HG02623 (cell line): ENCODE measurements at regions not wholly inside any gene's neighbourhood (a gene's known extent, or its start where the extent isn't known, plus 50 kb on each side); places are given as distances from the start of the nearest gene placed in this dataset.
A peak's percentile ranks its signal among the peaks of the same experiment; 100 is the strongest.

Experiments
- ATAC-seq: cut with Tn5 transposase; IDR thresholded peaks from one replicate; pipeline ENCODE4 v1.9.1; 2021; ENCODE audit warnings: moderate library complexity; ENCODE audit not compliant: unreplicated experiment

DNA sequence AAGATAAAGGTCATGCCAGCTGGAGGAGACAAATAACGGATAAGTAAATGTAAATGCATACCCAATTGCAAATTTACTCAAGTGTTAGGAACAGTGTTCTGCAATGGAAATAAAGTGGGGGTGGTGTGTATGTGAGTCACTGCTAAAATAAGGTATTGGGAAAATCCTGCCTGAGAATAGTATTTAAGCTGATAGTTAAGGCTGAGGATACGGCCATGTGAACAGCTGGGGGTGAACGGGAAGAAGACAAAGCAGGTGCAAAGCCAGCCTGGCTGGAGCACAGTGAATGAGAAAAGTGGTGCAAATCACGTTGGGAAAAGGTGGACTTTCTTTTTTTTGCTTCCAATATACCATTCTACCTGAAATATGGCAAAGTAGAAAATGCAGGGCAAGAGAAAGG lies 242.4 kb upstream of the SLC10A2 start:
- no peak for ATAC-seq

DNA sequence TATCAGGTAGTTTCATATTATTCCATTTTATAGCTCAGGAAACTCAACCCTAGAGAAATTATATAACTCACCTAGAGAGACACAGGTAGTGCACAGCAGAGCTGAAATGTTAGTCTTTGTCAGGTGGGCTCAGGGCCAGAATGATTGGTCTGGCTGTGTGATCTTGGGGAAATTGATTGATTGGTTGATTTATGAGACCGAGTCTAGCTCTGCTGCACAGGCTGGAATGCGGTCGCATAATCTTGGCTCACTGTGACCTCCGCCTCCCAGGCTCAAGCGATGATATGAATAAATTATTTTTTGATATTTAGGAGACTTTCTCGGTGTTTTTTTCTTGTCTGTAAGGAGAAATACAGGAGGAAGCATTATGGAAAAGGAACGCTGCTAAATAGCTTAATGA lies 239.9 kb upstream of the SLC10A2 start:
- no peak for ATAC-seq

DNA sequence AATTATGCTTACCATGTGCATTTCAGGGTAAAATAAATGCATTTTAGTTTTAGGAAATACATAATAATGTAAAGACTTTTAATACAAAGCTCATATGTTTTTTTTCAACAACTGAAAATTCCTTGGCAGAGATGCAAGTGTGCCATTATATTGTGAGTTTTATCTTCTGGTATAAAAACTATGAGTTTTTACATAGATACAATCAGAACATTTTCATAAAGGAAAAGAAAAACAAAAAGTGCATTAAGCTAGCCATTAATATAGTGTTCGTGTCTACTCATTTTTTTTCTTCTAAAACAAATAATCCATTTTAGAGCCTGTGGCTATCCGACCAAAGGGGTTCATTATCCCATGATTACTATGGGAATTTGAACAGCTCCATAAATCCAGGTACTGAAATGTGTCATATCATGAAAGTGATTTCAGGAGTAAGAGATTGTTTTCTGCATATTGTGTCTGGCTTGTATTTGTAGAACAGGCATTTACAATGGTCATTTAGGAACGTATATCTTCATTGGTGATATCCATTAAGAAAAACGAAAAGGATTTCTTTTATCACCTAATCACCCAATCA lies 236.9 kb upstream of the SLC10A2 start:
- no peak for ATAC-seq

DNA sequence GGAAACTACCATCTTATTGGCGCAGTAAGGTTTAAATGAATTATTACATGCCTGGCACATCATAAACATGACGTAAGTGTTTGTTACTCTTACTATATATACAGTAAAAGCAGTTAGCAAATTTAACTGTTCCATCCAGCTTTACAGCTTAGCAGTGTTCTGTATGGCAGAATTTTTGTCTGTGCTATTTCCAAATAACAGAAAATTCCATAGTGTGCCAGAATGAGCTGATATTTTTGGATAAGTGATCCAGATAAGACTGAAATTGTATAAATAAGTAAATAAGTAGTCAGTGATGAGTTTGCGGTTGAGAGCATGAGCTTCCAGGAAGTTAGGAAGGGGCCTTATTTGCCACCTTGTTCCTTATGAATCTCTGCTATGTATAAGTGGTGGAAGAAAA lies 236.5 kb upstream of the SLC10A2 start:
- no peak for ATAC-seq

DNA sequence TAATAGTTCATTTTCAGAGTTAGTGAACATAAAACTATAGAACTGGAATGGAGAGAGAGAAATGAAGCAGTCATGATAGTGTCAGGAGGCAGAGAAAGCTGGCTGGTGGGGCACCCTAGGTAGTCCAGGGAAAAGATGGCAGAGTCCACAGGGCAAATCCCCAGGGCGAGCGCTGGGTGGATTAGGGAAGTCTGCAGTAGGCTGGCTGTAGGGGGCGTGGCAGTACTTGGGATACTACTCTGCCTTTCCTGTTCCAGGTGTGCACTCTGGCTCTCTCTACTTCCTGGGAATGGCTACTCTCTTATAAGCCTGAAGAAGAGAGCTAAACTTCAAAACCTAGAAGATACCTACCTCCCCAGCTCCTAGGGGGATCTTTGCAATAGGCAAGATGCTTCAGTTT lies 232.9 kb upstream of the SLC10A2 start:
- ATAC-seq, result no peak

DNA sequence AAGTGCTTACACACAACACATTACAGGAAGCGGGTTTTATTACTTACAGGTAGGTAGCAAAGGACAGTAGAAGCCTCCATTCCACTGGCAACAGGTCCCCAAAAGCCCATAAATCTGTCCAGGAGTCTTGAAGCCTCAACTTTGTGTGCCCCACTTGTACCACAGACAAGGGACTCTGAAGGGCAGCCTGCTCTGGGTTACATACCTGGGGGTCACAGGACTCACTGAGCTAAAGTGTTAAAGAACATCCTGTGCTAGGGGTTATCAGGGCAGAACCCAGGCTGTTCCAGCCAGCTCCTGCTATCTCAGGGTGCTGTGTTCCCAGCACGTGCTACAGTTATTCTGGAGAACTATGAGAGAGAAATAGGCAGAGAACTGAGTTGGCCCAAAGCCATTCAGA lies 230.9 kb upstream of the SLC10A2 start:
- ATAC-seq, result no peak

DNA sequence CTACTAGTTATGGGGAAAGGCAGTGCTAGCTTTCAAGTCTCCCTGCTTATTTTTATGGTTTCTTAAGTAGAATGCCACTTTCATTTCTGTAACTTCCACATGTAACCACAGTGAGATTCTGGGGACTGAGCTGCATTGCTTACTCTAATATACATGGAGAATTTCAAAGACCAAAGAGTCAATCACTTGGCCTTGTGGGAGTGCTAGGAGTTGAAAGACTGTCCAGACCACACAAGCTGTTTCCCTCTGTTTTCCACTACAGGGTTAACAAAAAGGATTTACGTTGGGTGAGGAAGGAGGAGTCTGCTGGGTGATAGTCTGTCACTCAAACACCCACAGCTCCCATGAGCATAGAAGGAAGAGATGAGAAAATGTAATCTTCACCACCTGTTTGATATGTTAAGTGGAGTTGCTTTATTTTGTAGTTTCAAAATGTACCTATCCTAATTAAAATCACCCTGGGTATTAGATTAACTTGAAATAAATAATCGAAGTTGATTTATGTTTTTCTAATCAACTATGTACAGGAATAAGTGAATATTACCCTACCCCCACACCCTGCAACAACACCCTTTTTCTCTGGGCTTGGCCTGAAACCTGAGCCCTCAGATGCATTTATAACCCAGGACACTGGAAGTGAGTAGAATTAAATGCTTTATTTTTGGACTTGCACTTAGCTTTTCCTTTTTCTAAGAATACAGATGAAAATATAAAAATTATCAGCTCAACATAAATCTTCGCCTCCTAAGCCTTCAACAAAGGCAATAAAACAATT lies 225.8 kb upstream of the SLC10A2 start:
- ATAC-seq, result no peak

DNA sequence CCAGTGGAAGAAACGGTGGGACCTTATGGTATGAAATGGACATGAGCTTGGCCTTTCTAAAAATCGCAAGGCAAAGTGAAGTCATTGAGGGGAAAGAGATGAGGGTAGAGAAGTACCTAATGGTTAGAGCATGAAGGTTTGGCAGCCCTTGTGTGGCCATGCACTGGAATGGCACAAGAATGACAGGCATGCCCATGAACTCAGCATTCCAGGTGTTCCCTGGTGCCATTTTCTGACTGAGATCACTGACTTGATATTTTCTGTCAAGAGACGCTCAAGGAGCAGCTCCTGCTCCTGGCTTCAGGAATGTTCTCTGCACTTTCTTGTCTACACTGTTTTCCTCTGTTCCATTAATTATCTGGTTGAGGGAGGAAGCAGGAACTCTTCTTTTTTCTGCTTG lies 225.0 kb upstream of the SLC10A2 start:
- no peak for ATAC-seq

DNA sequence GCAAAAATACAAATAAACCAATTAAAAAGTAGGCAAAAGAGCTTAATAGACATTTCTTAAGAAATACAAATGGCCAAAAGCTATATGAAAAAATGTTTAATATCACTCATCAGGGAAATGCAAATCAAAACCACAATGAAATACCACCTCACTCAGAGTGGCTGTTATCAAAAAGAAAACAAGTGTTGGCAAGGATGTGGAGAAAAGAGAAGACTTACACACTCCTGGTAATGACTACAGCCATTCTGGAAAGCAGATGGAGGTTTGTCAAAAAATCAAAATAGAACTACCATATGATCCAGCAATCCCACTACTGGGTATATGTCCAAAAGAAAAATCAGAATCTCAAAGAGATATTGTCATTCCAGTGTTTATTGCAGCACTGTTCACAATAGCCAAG lies 223.5 kb upstream of the SLC10A2 start:
- ATAC-seq, result no peak

DNA sequence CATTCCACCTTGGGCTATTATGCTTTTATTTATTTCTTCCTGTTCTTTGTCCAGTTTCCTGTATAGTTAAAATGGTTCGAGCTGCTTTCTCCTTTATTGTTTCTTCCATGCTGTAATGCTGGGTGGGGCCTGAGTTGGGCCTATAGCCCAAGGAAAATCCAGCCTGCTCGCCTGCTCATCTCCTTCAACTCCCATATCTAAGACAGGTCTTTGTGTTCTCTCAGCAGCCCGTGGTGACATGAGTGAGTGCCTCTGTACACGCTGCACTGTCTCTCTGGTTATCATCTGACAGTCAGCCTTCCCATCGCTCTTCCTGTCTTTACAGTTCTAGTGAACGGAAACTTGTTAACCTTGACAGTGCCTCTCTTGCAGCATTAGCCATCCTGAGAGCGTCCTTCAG lies 221.9 kb upstream of the SLC10A2 start:
- no peak for ATAC-seq

DNA sequence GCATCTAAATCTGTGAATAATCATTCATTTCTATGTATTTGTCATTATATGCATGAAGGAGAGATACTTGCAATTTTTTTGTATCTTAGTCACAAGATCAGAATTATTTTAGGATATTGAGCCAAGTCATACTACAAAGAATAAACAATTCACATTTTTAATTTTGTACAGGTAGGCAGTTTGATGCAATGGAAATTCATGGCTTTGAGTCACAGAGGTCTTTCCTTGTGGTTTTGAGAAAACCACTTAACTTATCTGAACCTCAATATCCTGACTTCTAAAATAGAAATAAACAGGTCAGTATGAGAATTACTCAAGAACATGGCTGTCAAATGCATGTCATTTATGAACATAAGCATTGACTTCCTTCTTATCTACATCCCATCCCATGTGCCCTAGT lies 221.4 kb upstream of the SLC10A2 start:
- no peak for ATAC-seq

DNA sequence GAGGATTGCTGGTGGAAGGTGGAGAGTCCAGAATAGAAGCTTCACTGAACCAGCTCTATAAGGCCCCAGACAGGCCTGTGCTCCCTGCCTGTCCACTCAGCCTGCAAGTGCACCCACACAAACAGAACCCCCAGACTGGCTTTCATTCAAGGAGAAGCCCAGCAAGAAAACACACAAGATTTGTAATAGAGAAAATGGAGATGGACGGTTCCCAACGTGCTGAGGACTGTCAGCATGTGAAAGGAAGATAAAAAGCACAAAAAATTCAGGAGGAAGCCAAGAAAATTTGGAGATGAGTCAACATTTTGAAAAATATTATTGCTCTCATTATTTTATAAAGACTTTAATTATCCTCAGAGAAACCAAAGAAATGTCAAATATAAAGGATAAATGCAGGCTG lies 218.2 kb upstream of the SLC10A2 start:
- ATAC-seq, result no peak

DNA sequence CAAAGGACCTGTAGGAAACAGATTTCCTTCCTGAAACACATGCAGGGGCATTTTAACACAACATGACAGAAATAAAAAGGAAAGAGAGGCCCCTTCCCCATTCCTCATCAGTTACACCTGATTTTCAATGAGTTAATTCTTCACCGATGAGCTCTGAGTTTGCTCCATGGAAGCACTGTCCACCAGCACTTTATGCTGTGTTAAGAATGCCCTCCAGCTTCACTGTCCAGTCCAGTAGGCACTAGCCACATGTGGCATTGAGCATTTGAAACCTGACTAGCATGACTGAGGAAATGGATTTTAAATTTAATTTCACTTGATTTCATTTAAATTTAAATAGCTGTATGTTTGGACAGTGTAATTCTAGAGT lies 217.2 kb upstream of the SLC10A2 start:
- no peak for ATAC-seq

DNA sequence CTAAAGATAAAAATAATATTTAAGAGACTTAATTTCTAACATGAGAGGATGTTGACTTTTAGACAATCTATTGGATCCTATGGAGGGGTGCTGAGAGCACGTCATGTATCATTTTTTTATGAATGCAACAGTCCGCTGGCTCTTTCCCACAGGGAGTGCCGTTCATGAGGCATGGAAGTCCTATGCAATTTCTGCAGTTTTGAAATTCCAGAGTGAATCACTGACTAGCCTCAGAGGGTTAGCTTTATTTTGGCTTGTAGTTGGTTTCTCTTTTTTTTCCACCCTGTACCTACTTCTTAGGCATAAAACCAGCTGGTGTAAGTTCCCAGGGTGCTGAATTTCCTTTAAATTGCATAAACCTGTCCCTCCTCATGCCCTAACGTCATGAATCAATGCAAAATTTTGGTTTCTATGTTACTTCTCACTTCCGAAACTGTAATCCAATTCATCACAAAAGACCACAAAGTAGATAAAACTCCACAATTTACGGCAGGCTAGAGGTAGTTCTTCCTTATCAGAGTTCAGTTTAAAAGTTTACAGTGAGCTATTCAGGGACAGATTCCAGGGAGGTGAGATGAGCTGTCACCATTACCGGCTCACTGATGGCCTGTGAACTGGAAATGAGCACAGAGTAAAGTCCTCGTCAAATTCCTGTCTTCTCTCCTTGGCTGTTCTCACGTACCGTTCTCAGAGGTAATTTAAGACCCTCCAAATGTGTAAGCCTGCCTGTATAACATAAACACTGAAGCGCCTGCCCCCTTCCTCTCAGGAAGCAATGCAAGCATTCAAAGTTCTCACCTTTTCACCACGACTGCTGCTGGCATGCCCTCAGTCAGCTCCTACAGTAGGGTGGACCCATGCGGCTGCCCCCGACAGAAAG lies 216.6 kb upstream of the SLC10A2 start:
- no peak for ATAC-seq

DNA sequence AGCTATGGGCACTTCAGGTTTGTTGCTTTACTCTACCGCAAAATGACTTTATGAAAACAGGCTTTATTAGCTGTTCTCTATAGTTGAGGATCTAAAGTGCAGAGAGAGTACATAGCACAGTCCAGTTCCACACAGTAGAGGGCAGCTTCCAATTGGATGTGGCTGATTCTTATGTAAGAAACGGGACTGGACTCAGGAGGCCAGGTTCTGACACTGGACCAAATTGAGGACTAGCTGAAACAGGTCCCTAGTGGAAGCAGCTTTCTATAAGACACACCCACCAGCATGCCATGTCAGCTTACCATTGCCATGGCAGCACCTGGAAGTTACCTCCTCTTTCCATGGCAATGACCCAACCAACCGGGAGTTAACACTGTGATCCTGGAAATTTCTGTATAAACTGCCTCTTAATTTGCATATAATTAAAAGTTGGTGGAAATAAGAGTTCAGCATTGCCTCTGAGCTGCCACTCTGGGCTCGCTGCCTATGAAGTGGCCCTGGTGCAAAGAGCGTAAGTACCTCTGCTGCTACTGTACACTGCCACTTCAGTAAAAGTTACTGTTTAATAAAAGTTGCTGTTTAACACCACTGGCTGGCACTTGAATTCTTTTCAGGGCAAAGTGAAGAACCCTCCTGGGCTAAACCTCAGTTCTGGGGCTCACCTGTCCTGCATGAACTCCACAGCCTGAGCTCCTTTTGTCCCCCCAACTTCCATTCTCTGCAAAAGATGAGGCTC lies 211.9 kb upstream of the SLC10A2 start:
- ATAC-seq, result no peak

DNA sequence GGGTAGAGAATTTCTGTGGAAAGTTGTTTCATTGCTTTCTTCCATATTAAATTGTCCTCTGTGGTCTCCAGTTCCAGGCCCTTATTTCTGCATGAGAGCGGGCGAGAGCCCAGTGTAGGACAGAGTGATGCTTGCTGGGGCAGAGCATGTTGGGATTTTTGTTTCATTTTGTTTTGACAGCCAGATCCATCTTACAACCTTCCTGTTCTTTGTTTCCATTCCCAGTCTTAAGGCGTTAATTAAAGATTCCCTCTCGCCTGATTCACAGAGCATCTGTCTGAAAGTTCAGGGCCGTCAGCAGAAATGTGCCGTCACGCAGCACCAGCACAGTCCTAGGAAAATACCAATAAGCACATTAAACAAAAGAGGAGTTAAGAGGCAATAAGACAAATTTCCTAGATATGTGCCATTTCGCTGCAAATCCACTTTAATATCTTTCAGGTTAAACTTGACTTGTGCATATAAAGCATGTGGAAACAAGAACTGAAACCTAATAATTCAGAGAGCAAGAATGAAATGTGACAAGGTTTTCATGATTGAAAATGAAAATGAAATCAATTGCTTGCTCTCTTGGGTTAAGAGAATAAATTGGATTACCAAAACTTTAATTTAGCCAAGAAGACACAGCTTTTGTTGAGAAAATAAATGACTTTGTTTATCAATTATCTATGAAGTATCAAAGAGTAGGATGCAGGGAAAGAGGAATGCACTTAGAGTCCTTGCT lies 210.7 kb upstream of the SLC10A2 start:
- ATAC-seq, result peak; percentile 87

DNA sequence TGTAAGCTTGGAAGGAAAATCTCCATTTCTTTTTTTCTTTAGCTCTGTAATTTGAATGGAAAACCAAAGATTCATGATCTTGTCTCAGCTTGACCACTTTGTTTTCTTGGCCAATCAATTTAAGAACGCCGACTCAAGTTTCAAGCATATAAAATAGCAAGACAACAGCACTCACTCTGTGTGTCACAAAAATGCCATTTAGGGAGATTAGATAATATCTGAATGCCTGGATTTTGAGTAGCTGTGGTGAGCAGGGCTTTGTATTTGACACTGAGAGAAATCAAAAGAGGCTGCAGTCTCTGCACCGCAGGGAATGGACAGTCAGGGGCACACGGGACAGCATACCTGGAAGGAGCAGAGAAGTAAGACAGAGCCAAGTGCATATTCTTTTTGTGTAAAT lies 209.5 kb upstream of the SLC10A2 start:
- no peak for ATAC-seq

DNA sequence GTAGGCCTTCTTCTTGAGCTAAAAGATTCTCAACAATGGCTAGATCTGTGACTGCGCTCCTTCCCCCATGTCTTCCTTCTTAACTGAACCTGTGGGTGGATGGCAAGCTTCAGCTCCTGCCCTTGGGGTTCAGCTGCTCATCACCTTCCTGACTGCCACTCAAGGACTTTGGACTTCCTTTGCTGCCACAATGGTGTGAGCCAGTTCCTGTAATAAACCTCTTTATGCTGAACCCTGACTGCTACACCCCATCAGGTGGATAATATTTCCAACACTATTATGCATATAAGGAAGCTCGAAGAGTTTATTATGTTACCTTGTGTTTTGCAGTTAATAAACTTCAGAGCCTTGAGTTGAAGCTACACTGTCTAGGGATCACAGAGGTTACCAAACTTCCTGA lies 208.9 kb upstream of the SLC10A2 start:
- ATAC-seq, result no peak

DNA sequence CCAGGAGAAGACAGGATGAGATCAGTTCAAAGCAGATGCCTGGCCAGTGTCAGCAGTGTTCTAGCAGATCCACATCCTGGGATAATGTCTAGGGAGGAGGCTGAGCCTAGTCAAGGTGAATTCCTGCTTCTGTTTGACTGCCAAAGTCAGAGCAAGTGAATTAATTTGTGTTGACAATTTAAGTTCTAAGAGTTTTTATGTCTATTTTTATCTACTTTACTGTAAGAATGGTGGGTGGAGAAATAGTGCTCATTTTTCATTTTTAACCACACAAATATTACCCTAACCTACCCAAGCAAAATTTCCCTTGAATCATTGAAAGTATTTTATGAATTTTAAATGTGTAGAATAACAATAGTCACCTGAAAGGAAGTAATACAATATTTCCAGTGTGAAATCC lies 207.6 kb upstream of the SLC10A2 start:
- ATAC-seq, result no peak

DNA sequence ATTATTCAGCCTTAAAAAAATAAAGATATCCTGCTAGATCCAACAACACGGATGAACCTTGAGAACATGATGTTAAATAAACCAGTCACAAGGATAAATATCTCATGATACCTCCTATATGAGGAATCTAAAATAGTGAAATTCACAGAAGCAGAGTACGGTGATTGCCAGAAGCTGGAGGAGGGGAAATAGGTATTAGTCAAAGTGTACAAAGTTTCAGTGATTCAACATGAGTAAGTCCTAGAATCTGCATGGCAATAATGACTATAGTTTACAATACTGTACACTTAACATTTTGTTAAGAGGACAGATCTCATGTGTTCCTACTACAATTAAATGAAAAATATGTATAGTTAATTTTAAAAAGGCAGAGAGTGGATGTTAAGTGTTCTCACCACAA lies 206.6 kb upstream of the SLC10A2 start:
- ATAC-seq, result peak; percentile 57

DNA sequence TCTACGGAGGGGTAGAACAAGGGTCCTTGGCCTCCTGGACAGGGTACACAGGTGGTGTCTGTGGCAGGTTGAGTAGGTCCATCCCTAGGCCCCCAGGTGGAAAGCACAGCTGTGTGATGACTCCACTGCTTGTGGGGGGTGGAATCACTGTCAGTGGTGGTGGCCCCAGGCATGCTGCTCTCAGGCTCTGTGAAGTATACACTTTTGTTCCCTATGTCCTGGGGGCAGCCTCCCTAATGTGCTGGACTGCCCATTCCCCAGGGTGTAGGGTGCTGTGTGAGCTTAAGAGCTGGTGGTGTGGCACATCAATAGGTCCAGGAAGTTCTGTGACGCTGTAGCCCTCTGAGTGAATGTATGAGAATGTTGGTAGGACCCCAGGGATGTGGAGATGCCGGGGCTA lies 197.2 kb upstream of the SLC10A2 start:
- no peak for ATAC-seq
